HL-60 (cell line): ENCODE measurements at regions not wholly inside any gene's neighbourhood (a gene's known extent, or its start where the extent isn't known, plus 50 kb on each side); places are given as distances from the start of the nearest gene placed in this dataset.

Experiments
- DNase-seq, 2 experiments: peaks; one replicate each; pipeline ENCODE4 v3.0.0-alpha.2; 2010 to 2020; ENCODE audit warnings: low read depth in 1 of 2, low spot score in 1 of 2
- H3K27ac ChIP-seq: fragments of 250-450 bp; sonication (Bioruptor Pico); replicated peaks from 2 replicates; pipeline ENCODE4 v1.5.1; 2020; ENCODE audit warnings: mild to moderate bottlenecking, moderate library complexity
- H3K27me3 ChIP-seq: fragments of 250-450 bp; sonication (Bioruptor Pico); 2 replicates; pipeline ENCODE4 v1.5.1; 2021; ENCODE audit warnings: mild to moderate bottlenecking, moderate library complexity; ENCODE audit not compliant: insufficient read depth, poor library complexity, severe bottlenecking
- H3K4me3 ChIP-seq: replicated peaks from 2 replicates; pipeline ENCODE4 v1.5.1; 2011; ENCODE audit warnings: mild to moderate bottlenecking, control low read depth, low read length; ENCODE audit not compliant: insufficient read depth
- CTCF ChIP-seq: IDR thresholded peaks from one replicate; pipeline ENCODE4 v1.5.1; 2011; ENCODE audit warnings: low read length, control low read depth, inconsistent platforms; ENCODE audit not compliant: insufficient read depth
- GABPA ChIP-seq: IDR thresholded peaks from 2 replicates; pipeline ENCODE4 v1.6.1; 2012; ENCODE audit warnings: low read depth
- POLR2AphosphoS5 ChIP-seq: IDR thresholded peaks from 2 replicates; pipeline ENCODE4 v1.6.1; 2012; ENCODE audit warnings: low read depth
- REST ChIP-seq: IDR thresholded peaks from 2 replicates; pipeline ENCODE4 v1.6.1; 2012; ENCODE audit warnings: low read depth; ENCODE audit not compliant: insufficient replicate concordance
- SPI1 ChIP-seq: IDR thresholded peaks from 2 replicates; pipeline ENCODE4 v1.6.1; 2012; ENCODE audit warnings: low read depth, mild to moderate bottlenecking, borderline replicate concordance

GRCh38 chr5:67617051-67617450 is 420.5 kb upstream of the CD180 start:
- no peak for TF ChIP-seq REST
- TF ChIP-seq CTCF = no peak
- TF ChIP-seq GABPA = no peak
- TF ChIP-seq SPI1 = no peak
- TF ChIP-seq POLR2AphosphoS5 = no peak

DNA sequence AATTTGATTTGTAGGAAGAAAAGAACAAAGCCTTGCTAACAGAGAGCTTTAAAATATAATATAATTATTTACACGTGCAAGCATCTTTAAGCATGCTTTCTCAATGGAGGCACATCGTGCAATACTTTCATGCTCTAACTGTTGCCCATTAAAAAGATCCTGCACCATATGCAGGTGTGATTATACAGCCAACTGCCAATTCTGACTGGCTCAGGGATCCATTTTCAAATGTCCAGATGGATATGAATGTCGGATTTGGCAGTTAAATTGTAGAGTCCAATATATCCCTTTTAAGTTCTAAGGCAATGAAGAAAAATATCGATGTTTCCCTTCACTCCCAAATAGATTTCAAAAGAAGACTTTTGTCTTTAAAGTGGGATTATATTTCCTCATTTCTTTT is 416.4 kb upstream of the CD180 start:
- DNase-seq = no peak

More at GRCh38 chr5:67617051-67617450, 420.5 kb upstream of the CD180 start:
- Histone ChIP-seq H3K4me3 (no peak overlapping the region), H3K27ac (no peak overlapping the region), H3K27me3 (no peaks in the 10 kb centered on the region)
- no peak for DNase-seq

More for the DNA sequence above, 416.4 kb upstream of the CD180 start:
- no peak overlapping the region for H3K4me3 ChIP-seq
- TF ChIP-seq REST (no peak), SPI1 (no peak), CTCF (no peak), GABPA (no peak), POLR2AphosphoS5 (no peak)
- no peaks in the 10 kb centered on the region for H3K27me3 ChIP-seq
- no peak overlapping the region for H3K27ac ChIP-seq
